GM19099 (cell line): ENCODE measurements at regions not wholly inside any gene's neighbourhood (a gene's known extent, or its start where the extent isn't known, plus 50 kb on each side); places are given as distances from the start of the nearest gene placed in this dataset.

Experiments
- POLR2A ChIP-seq: IDR thresholded peaks from 3 replicates; pipeline ENCODE4 v1.6.1; 2011; ENCODE audit warnings: low read depth; ENCODE audit not compliant: insufficient read length; ENCODE audit errors: extremely low read depth

DNA sequence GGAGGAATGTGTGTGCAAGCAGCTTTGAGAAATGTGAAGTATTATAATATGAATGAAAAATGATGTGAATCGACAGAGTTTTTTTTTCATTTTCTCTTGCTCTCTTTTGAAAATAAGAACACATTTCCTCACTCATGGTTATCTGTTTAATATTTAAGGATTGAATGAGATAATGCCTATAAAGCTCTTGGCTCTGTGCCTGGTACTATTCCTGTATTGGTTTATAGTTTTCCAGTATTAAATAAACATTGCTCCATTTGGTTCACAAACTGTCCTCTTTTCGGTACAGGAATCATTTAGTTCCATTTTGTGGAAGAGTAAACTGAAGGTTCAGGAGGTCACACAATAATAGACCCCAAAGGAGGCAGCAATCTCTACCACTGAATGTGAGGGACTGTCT, 1185.5 kb upstream of the WWC1 start:
- TF ChIP-seq POLR2A = no peak

DNA sequence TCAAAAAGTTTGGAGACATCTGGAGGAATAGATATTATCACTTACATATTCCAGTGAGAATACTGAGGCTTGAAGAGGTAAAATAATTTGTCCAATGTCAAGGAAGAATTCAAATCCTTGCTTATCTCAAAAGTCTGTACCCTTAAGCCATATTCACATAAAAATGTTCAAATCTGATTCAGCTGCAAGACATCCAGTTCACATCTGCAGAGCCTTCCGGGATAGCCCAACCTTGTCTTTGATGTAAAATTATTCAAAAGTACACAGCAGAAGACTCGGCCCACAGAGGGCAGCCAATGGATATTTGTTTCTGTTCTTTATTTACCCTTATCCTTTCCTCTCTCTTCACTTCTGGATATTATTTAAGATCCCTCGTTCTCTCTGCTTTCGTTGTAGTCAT, 1183.8 kb upstream of the WWC1 start:
- no peak for TF ChIP-seq POLR2A

DNA sequence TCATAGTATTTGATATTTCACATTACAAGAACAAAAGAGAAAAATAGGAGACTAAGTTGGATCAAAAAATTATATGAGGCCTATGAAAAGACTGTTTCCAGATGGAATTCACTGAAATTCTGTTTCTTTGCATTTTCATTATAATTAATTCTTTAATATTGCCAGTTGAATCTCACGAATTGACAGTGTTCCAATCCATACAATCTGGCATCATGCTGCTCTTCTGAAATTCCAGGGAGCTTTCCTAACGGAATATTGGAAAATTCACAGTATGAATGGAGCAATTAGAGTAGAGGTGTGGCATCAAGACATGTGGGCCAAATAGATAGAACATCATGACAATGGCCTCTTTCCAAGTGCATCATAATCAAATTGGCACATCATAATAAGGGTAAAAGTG, 1178.9 kb upstream of the WWC1 start:
- TF ChIP-seq POLR2A = no peak

DNA sequence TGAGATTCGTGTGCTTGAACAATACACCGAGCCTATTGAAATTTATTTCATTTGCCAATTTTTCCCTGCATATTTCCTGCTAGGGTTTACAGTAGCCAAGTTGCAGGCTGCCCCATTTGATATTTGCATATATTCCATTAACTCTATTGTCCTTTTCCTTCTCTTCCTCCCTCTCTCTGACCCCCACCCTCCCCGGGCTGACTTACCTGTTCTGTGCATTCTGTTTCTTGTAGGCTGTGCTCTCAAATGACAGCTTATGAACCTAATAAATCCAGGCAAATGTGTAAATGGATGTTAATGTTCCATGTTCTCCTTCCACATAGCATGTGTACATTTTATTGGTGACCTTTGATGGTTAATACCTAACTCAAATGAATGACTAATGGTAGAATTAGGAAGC, 1169.2 kb upstream of the WWC1 start:
- TF ChIP-seq POLR2A = no peak

DNA sequence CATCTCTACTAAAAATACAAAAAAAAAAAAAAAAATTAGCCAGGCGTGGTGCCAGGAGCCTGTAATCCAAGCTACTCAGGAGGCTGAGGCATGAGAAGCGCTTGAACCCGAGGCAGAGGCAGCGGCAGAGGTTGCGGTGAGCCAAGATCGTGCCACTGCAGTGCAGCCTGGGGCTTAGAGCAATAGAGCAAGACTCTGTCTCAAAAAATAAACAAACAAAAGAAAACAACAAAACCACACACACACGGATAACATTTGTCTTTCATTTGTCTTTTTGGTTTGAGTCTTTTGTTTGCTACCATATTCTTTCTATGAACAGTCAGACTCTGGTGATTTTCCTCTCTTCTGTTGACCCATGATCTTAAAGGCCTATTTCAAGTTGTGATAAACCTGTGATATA, 1168.3 kb upstream of the WWC1 start:
- no peak for TF ChIP-seq POLR2A

DNA sequence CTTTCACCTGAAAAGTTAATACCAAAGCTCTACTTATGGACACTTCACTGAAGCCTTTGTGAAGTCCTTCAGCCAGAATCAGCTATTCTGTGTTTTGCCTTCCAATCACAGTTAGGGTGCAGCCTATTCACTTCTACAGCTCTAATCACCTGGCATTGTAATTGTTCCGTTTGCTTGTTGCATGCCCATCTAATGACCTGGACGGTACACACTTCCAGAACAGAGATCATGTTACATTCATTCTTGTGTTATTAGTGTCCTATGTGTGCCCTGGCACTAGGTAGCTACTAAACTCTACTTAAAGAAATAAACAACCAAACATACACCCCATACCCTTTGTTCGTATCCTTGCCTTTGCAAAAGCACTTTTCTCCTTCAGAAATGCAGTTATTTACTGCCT, 1162.9 kb upstream of the WWC1 start:
- no peak for TF ChIP-seq POLR2A

DNA sequence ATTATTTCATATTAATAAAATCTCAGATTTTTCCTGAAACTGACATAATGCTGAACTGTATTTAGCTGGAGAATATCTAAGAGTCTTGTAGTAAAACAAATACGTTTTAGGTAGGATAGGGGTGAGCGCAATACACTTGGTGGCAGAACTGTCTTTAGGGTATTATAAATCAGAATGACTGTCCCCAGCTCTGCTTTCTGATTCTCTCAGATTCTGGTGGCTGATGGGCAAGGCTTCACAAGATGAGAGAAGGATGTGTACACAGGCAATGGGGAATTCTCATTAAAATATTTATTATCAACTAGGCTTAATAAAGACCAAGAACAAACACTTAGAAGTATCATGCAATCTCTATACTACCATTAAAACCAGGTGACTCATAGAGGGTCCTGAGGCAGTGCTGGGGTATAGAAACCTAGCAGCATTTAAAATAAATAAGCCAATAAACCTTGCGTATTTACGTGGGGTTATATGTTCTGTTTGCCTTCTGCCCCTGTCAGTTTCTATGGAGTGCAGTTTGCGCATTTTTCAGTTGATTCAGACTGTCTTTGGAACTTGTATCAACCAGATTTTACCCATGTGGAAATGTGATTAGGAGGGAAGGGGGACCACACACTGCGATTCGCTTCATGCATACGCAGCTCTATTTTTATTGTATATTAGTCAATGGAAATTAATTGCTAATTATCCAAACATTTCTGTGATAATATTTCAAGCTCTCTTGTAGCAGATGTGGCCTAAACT, 1150.7 kb upstream of the WWC1 start:
- TF ChIP-seq POLR2A = no peak

DNA sequence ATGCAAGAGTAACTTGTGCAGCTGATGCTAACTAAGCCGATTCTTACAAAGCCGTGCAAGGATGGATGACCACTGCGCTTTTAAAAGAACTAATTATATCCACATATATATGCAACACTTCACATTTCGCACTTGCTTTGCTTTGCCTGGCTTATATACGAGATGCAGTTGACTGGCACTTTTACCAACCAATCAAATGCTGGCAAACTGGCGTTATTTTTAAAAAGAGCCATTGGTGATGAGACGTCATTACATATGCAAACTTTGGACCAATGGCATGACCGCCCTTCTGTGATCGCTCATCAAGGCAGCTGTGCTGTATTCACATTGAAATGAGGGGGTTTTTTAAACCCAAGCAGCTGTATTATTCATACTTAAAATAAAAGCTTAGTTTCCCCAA, 1147.7 kb upstream of the WWC1 start:
- TF ChIP-seq POLR2A = no peak

DNA sequence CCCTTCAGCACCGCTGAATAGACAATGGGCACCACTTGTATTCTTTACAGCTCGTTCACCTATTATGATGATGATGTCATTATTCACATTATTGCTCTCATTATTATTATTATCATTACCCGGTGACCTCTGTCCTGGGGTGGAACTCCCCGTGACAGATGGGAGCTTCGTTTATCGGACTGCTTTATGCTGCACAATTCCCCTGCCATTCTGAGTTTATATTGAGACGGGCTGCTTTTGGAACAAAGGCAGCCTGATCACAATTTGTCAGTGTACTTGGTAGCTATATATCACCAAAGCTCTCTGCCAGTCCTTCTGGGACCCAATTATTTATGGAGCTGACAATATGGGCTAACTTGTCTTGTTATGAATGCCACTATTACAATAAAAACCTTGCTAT, 1145.6 kb upstream of the WWC1 start:
- TF ChIP-seq POLR2A = no peak

DNA sequence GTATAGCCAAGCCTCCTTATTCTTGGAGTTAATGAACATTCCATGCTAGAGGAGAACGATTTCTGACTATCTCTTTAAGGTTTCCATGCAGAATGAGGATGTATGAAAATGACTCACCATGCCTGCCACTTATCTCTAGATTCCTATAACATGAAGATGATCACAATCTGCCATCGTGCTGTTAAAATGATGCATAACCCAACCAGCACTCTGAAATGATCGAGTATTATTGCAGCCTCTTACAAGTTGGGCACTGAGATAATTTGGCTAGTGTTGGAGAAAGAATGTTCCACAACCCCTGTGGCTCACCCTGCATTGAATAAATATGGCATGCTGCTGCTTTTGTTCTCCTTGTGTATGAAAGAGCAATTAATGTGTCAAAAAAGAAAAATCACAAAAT, 1143.6 kb upstream of the WWC1 start:
- no peak for TF ChIP-seq POLR2A

DNA sequence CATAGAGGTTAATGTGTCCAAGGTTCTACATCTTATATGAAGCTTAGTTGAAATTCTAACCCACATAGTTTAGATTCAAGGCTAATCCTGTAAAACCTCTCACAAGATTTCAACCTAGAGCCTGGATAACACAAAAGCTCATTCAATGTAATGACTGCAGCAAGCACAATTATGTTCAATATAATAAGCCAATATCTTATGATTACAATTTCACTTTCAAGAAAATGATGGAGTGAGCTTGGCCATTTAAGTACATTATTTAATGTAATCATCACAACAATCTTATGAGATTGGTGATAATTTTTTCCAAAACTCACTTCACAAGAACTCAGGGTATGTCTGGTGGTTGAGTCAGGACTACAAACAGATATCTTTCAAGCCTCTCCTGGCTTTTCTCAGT, 1140.8 kb upstream of the WWC1 start:
- TF ChIP-seq POLR2A = no peak

DNA sequence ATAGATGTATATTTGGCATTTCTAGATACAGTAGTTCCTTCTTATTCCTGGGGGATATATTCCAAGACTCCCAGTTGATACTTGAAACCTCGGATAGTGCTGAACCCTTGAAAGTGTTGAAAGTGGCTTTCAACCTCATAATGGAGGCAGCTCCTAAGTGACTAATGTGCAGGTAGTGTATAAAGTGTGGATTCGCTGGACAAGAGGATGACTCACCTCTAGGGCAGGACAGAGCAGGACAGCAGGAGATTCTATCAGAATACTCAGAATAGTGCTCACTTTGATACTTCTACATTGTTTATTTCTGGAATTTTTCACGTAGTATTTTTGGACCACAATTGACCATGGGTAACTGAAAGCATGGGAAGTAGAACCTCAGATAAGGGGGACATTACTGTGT, 1138.9 kb upstream of the WWC1 start:
- no peak for TF ChIP-seq POLR2A

DNA sequence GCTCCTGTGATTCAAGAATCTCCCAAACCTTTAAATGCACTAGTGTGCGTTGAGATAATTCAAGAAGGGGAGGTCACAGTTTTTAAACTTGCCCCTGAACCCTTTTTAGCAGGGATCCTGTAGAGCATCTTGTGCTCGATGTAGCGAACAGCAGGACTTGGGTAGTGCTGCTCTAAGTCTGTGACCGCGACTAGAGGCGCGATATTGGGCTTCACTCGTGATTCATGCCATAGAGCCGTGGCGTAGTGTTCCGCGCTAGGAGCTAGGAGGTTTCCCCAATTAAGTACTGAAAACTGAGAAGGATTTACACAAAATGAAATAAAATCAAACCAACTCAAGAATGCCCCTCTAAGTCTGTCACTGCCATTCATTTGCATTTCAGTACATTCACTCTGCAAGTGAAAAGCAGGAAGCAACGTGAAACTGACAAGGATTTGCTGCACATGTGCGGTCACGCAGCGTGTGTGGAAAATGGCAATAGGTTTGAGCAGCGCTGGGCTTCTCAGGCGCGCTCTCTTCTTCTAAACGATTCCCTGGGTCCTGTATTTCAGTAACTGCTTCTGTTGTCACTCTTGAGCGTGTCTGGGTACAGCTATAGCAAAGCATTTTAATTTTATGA, 1135.9 kb upstream of the WWC1 start:
- no peak for TF ChIP-seq POLR2A

DNA sequence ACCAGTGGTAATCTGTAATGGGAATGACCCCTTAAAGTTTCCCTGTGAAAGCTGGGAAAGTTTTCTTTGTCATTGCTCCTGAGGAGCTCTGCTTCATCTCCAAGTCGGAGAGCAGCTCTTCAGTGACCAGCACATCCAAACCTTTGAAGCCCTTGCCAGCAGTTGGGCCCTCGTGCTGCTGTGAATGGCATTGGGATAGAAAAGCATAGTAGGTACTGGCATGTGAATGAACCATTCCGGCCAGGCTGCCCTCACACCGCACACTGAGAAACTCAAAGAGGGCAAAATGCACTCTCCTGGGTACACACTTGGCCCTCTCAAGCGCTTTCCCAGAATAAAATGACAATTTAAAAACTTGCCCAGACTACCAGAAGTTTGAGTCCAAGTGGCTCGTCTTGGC, 1135.0 kb upstream of the WWC1 start:
- no peak for TF ChIP-seq POLR2A

DNA sequence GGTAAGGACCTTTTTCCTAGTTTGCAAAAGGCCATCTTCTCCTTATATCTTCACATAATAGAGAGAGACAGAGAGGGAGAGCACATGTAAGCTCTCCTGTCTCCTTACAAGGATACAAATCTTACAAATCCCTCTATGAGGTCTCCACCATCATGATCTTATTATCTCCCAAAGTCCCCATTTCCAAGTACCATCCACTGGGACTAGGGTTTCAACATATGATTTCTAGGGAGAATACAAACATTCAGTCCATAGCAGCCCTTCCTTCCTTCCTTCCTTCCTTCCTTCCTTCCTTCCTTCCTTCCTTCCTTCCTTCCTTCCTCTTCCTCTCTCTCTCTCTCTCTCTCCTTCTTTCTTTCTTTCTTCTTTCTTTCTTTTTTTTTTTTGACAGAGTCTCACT, 1132.9 kb upstream of the WWC1 start:
- TF ChIP-seq POLR2A = no peak

DNA sequence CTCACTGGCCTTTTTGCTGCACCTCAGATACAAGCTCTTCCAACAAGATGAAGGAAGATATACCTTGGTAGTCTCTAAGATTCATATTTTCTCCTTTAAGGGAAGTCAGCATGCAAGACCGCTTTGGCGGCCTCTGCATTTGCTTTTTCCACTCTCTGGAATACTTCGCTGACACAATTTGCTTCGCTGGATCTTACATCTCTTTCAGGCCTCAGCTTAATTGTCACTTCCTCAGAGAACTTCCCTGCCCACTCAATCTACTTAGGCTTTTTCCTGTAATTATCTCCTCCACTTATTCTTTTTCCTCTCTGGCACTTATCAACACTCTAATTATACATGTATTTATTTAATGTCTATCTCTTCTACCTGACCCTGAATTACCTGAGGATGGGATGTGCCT, 1131.1 kb upstream of the WWC1 start:
- no peak for TF ChIP-seq POLR2A

DNA sequence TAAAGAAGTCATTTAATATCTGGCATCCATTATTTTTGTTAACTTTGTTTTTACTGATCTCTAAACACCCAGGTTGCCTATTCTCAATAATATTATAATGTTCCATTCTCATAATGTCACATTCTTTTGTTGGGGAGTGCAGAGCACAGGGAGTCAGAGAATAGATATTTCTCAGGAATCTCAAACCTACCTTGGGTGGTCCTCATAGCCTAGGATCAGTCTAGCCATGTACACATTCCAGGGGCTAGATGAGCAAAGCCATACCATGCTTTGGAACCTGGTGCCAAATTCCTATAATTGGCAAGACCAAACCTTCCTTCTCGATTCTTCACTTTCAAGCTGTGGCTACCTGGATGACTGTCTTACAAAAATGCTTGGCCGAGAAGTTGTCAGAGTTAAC, 1124.7 kb upstream of the WWC1 start:
- no peak for TF ChIP-seq POLR2A
